Suprapubic skin (tissue), 4 donors: ENCODE measurements at regions not wholly inside any gene's neighbourhood (a gene's known extent, or its start where the extent isn't known, plus 50 kb on each side); places are given as distances from the start of the nearest gene placed in this dataset.

Experiments
- DNase-seq, 2 donors: peaks; one replicate each; pipeline ENCODE4 v3.0.0-alpha.2; 2019; ENCODE audit warnings: low spot score in 2 of 2
- H3K27ac ChIP-seq: fragments of 200-600 bp; sonication (generic); one replicate; pipeline ENCODE4 v1.5.1; 2019
- H3K27me3 ChIP-seq: fragments of 200-600 bp; sonication (generic); one replicate; pipeline ENCODE4 v1.5.1; 2019
- H3K36me3 ChIP-seq: fragments of 200-600 bp; sonication (generic); one replicate; pipeline ENCODE4 v1.5.1; 2019
- H3K4me1 ChIP-seq: fragments of 200-600 bp; sonication (generic); one replicate; pipeline ENCODE4 v1.5.1; 2019
- H3K4me3 ChIP-seq: fragments of 200-600 bp; sonication (generic); one replicate; pipeline ENCODE4 v1.5.1; 2019; ENCODE audit warnings: mild to moderate bottlenecking
- H3K9me3 ChIP-seq: fragments of 200-600 bp; sonication (generic); one replicate; pipeline ENCODE4 v1.5.1; 2019
- CTCF ChIP-seq, 2 donors: fragments of 200-600 bp in 1 of 2; fragments of 450-650 bp in 1 of 2; sonication (generic) in 1 of 2; IDR thresholded peaks; one replicate each; pipeline ENCODE4 v1.5.1; 2016 to 2019; ENCODE audit warnings: antibody characterized with exemption in 2 of 2, mild to moderate bottlenecking in 1 of 2, moderate library complexity in 1 of 2
- EP300 ChIP-seq: sonication (generic); formaldehyde crosslinking; IDR thresholded peaks from one replicate; pipeline ENCODE4 v1.6.1; 2017; ENCODE audit warnings: antibody characterized with exemption
- POLR2A ChIP-seq, 2 donors: fragments of 450-650 bp; IDR thresholded peaks; one replicate each; pipeline ENCODE4 v1.6.1; 2017; ENCODE audit warnings: antibody characterized with exemption in 2 of 2, mild to moderate bottlenecking in 2 of 2, moderate library complexity in 2 of 2
- POLR2AphosphoS5 ChIP-seq, 3 donors: sonication (generic); formaldehyde crosslinking; IDR thresholded peaks; one replicate each; pipeline ENCODE4 v1.6.1; 2017; ENCODE audit warnings: antibody characterized with exemption in 3 of 3
- WGBS: methylation state at CpG from one replicate; pipeline ENCODE4 v1.1.5; 2018; 5-methylcytosine and 5-hydroxymethylcytosine counted together

- H3K36me3 ChIP-seq, result no peaks in the 10 kb centered on the region
- no peak for DNase-seq
- no peaks in the 10 kb centered on the region for H3K4me1 ChIP-seq
- no peak overlapping the region for H3K4me3 ChIP-seq
- no peaks in the 10 kb centered on the region for H3K9me3 ChIP-seq
- no peak overlapping the region for H3K27ac ChIP-seq
- no peak for TF ChIP-seq POLR2AphosphoS5 (IDR thresholded peaks at IDR 0.05)
- no peak for TF ChIP-seq POLR2A (IDR thresholded peaks at IDR 0.05)
- no peak for TF ChIP-seq CTCF (IDR thresholded peaks at IDR 0.05)
- TF ChIP-seq EP300, result no peak
- 97% methylated on average over 16 of the region's 16 CpGs for WGBS
- H3K27me3 ChIP-seq, result no peaks in the 10 kb centered on the region
Observed at GRCh38 chr15:35298509-35298908, 213.4 kb upstream of the NANOGP8 start.

- H3K9me3 ChIP-seq, result no peaks in the 10 kb centered on the region
- peaks cover 7% of the 10 kb centered on the region for H3K4me1 ChIP-seq
- DNase-seq, result no peak
- 68% methylated on average over 4 of the region's 4 CpGs for WGBS
- no peaks in the 10 kb centered on the region for H3K27me3 ChIP-seq
- TF ChIP-seq POLR2AphosphoS5 (IDR thresholded peaks at IDR 0.05) (no peak), EP300 (no peak), CTCF (IDR thresholded peaks at IDR 0.05) (no peak), POLR2A (IDR thresholded peaks at IDR 0.05) (no peak)
- H3K4me3 ChIP-seq, result no peak overlapping the region
- no peak overlapping the region for H3K27ac ChIP-seq
- no peaks in the 10 kb centered on the region for H3K36me3 ChIP-seq
Observed at GRCh38 chr15:35293353-35294130, 208.4 kb upstream of the NANOGP8 start.

- no peak overlapping the region for H3K27ac ChIP-seq
- H3K4me3 ChIP-seq, result no peak overlapping the region
- WGBS, result 65% methylated on average over 5 of the region's 5 CpGs
- no peaks in the 10 kb centered on the region for H3K36me3 ChIP-seq
- no peaks in the 10 kb centered on the region for H3K27me3 ChIP-seq
- peaks cover 7% of the 10 kb centered on the region for H3K4me1 ChIP-seq
- TF ChIP-seq CTCF (IDR thresholded peaks at IDR 0.05), result no peak
- no peak for TF ChIP-seq POLR2A (IDR thresholded peaks at IDR 0.05)
- TF ChIP-seq POLR2AphosphoS5 (IDR thresholded peaks at IDR 0.05), result no peak
- no peak for TF ChIP-seq EP300
- no peak for DNase-seq
- no peaks in the 10 kb centered on the region for H3K9me3 ChIP-seq
Observed at GRCh38 chr15:35290301-35290721, 205.2 kb upstream of the NANOGP8 start.

- no peaks in the 10 kb centered on the region for H3K36me3 ChIP-seq
- TF ChIP-seq CTCF (IDR thresholded peaks at IDR 0.05) (peak; percentile 23 to 45), POLR2A (IDR thresholded peaks at IDR 0.05) (no peak)
- WGBS, result 33% methylated on average over 3 of the region's 3 CpGs
Observed at GRCh38 chr15:35289024-35289617, 204.0 kb upstream of the NANOGP8 start.

GRCh38 chr15:35288580-35288979, 203.5 kb upstream of the NANOGP8 start:
- 89% methylated on average over 3 of the region's 3 CpGs for WGBS
- no peak for TF ChIP-seq EP300
- no peak for TF ChIP-seq CTCF (IDR thresholded peaks at IDR 0.05)
- no peak for TF ChIP-seq POLR2AphosphoS5 (IDR thresholded peaks at IDR 0.05)
- no peak for TF ChIP-seq POLR2A (IDR thresholded peaks at IDR 0.05)
- no peaks in the 10 kb centered on the region for H3K27me3 ChIP-seq
- no peak for DNase-seq
- no peak overlapping the region for H3K27ac ChIP-seq
- no peaks in the 10 kb centered on the region for H3K36me3 ChIP-seq
- peaks cover 7% of the 10 kb centered on the region for H3K4me1 ChIP-seq
- H3K9me3 ChIP-seq, result no peaks in the 10 kb centered on the region
- H3K4me3 ChIP-seq, result no peak overlapping the region

More at GRCh38 chr15:35289024-35289617, 204.0 kb upstream of the NANOGP8 start:
- no peaks in the 10 kb centered on the region for H3K27me3 ChIP-seq
- no peak overlapping the region for H3K4me3 ChIP-seq
- H3K4me1 ChIP-seq, result peaks cover 7% of the 10 kb centered on the region
- no peaks in the 10 kb centered on the region for H3K9me3 ChIP-seq
- no peak overlapping the region for H3K27ac ChIP-seq
- no peak for DNase-seq
